ENCODE measurements at regions not wholly inside any gene's neighbourhood (a gene's known extent, or its start where the extent isn't known, plus 50 kb on each side); places are given as distances from the start of the nearest gene placed in this dataset.

GRCh38 chr15:95716708-95717107 lies 613.8 kb upstream of the NR2F2 start:
- Histone ChIP-seq H3K4me1 (ENCODE audit: low read length) (no peaks in the 10 kb centered on the region), H3K9ac (ENCODE audit: low read length) (no peak overlapping the region), H2AFZ (ENCODE audit: low read length) (no peak overlapping the region), H3K4me3 (ENCODE audit: low read length) (no peak overlapping the region), H3K9me3 (replicated peaks; ENCODE audit: insufficient read depth, low read length) (no peaks in the 10 kb centered on the region), H4K20me1 (ENCODE audit: insufficient read depth, low read length) (no peaks in the 10 kb centered on the region), H3K4me2 (ENCODE audit: low read depth, low read length) (no peak overlapping the region), H3K79me2 (ENCODE audit: low read length) (no peaks in the 10 kb centered on the region), H3K27ac (ENCODE audit: low read length) (no peak overlapping the region), H3K27me3 (replicated peaks; ENCODE audit: insufficient read depth, low read length) (no peaks in the 10 kb centered on the region), H3K9me2 (replicated peaks; ENCODE audit: insufficient read depth, low read length) (no peaks in the 10 kb centered on the region), H3K36me3 (replicated peaks; ENCODE audit: insufficient read depth, low read length) (no peaks in the 10 kb centered on the region), H3F3A (ENCODE audit: insufficient read depth, low read length) (no peaks in the 10 kb centered on the region)
- DNase-seq: no peak
- TF ChIP-seq CTCF (IDR thresholded peaks at IDR 0.05; ENCODE audit: low read length): no peak

GRCh38 chr15:95718441-95718840 lies 612.1 kb upstream of the NR2F2 start:
- H2AFZ ChIP-seq (ENCODE audit: low read length): no peak overlapping the region
- no peaks in the 10 kb centered on the region for H3K9me2 ChIP-seq (replicated peaks; ENCODE audit: insufficient read depth, low read length)
- no peaks in the 10 kb centered on the region for H3K4me1 ChIP-seq (ENCODE audit: low read length)
- H3K27me3 ChIP-seq (replicated peaks; ENCODE audit: insufficient read depth, low read length): no peaks in the 10 kb centered on the region
- H3K79me2 ChIP-seq (ENCODE audit: low read length): no peaks in the 10 kb centered on the region
- no peak for DNase-seq
- no peak for TF ChIP-seq EZH2 (optimal IDR thresholded peaks at IDR 0.05; ENCODE audit: low read depth, low read length)
- TF ChIP-seq EZH2phosphoT487 (IDR thresholded peaks at IDR 0.05; ENCODE audit: low read length): no peak
- TF ChIP-seq CTCF (IDR thresholded peaks at IDR 0.05; ENCODE audit: low read length): no peak
- no peak overlapping the region for H3K9ac ChIP-seq (ENCODE audit: low read length)
- H3K9me3 ChIP-seq (replicated peaks; ENCODE audit: insufficient read depth, low read length): no peaks in the 10 kb centered on the region
- no peaks in the 10 kb centered on the region for H4K20me1 ChIP-seq (ENCODE audit: insufficient read depth, low read length)
- no peak overlapping the region for H3K27ac ChIP-seq (ENCODE audit: low read length)
- no peak overlapping the region for H3K4me2 ChIP-seq (ENCODE audit: low read depth, low read length)
- no peaks in the 10 kb centered on the region for H3F3A ChIP-seq (ENCODE audit: insufficient read depth, low read length)
- no peaks in the 10 kb centered on the region for H3K36me3 ChIP-seq (replicated peaks; ENCODE audit: insufficient read depth, low read length)
- H3K4me3 ChIP-seq (ENCODE audit: low read length): no peak overlapping the region

GRCh38 chr15:95724908-95725633 lies 605.4 kb upstream of the NR2F2 start:
- Histone ChIP-seq H3K79me2 (ENCODE audit: low read length) (no peaks in the 10 kb centered on the region), H3K27me3 (replicated peaks; ENCODE audit: insufficient read depth, low read length) (no peaks in the 10 kb centered on the region)
- TF ChIP-seq EZH2phosphoT487 (IDR thresholded peaks at IDR 0.05; ENCODE audit: low read length): no peak
- no peak for TF ChIP-seq EZH2 (optimal IDR thresholded peaks at IDR 0.05; ENCODE audit: low read depth, low read length)
- no peak for TF ChIP-seq CTCF (IDR thresholded peaks at IDR 0.05; ENCODE audit: low read length)

More at GRCh38 chr15:95724908-95725633, 605.4 kb upstream of the NR2F2 start:
- H3K4me2 ChIP-seq (ENCODE audit: low read depth, low read length): no peak overlapping the region
- H4K20me1 ChIP-seq (ENCODE audit: insufficient read depth, low read length): no peaks in the 10 kb centered on the region
- no peaks in the 10 kb centered on the region for H3K9me3 ChIP-seq (replicated peaks; ENCODE audit: insufficient read depth, low read length)
- H3K4me1 ChIP-seq (ENCODE audit: low read length): no peaks in the 10 kb centered on the region
- H3K9ac ChIP-seq (ENCODE audit: low read length): no peak overlapping the region
- DNase-seq: no peak
- H3F3A ChIP-seq (ENCODE audit: insufficient read depth, low read length): no peaks in the 10 kb centered on the region
- no peak overlapping the region for H3K27ac ChIP-seq (ENCODE audit: low read length)
- H3K36me3 ChIP-seq (replicated peaks; ENCODE audit: insufficient read depth, low read length): no peaks in the 10 kb centered on the region
- H3K4me3 ChIP-seq (ENCODE audit: low read length): no peak overlapping the region
- H2AFZ ChIP-seq (ENCODE audit: low read length): no peak overlapping the region
- no peaks in the 10 kb centered on the region for H3K9me2 ChIP-seq (replicated peaks; ENCODE audit: insufficient read depth, low read length)

Measured in MM.1S (cell line).